ENCODE measurements at regions not wholly inside any gene's neighbourhood (a gene's known extent, or its start where the extent isn't known, plus 50 kb on each side); places are given as distances from the start of the nearest gene placed in this dataset.

GRCh38 chr12:130104571-130105106 lies 57.6 kb upstream of the FZD10 start:
- CTCF ChIA-PET, result no interaction called here
- no peak for DNase-seq

DNA sequence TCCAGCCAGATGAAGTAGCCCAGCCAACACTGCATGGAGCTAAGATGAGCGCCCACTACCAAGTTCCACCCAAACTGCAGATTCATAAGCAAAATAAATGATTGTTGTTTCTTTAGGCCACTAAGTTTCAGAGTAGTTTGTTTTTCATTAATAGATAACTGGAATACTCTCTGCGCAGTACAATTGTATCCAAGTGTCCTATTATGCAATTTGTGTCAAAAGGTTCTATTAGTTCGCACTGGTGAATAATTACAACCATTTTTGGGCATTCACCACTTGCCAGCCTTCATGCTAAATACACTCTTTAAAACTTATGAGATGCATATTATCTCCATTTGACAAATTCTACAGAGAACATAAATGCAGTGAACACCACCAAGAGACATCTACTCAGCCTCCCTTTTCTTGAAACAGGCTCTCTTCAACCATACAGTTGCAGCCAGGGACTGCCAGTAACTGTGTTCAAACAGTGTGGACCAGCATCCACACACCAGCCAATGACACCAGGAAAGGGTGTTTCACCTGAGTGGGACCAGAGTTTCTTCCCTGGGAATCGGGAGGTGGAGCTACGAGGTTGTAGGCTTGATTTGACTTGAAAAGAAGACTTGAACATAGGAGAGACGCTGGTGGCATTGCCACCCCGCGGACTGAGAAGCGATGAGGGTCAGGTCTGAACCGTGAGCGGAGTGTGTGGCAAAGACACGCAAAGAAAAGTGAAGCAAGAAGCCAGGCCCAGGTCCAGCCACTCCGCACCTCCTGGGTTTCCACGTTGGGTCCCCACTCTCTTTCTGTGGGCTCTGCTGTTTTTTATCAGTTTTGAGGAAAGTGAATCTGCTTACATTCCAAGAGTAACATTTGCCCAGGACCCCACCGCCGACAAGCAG lies 53.0 kb upstream of the FZD10 start:
- no peak overlapping the region for H3K4me3 Mint-ChIP-seq (ENCODE audit: low read depth, unreplicated experiment)
- TF ChIP-seq, protein P1, sequence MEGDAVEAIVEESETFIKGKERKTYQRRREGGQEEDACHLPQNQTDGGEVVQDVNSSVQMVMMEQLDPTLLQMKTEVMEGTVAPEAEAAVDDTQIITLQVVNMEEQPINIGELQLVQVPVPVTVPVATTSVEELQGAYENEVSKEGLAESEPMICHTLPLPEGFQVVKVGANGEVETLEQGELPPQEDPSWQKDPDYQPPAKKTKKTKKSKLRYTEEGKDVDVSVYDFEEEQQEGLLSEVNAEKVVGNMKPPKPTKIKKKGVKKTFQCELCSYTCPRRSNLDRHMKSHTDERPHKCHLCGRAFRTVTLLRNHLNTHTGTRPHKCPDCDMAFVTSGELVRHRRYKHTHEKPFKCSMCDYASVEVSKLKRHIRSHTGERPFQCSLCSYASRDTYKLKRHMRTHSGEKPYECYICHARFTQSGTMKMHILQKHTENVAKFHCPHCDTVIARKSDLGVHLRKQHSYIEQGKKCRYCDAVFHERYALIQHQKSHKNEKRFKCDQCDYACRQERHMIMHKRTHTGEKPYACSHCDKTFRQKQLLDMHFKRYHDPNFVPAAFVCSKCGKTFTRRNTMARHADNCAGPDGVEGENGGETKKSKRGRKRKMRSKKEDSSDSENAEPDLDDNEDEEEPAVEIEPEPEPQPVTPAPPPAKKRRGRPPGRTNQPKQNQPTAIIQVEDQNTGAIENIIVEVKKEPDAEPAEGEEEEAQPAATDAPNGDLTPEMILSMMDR (IDR thresholded peaks at IDR 0.05; ENCODE audit: unreplicated experiment), result no peak
- no peak overlapping the region for H3K27ac Mint-ChIP-seq (ENCODE audit: unreplicated experiment)
- H3K9me3 Mint-ChIP-seq (ENCODE audit: low read depth, unreplicated experiment), result peaks cover 20% of the 10 kb centered on the region
- CTCF ChIA-PET, result no interaction called here
- intact Hi-C loops (cut with micrococcal nuclease; ENCODE audit: unreplicated experiment), result no loop called here
- no TSS peak for BruUV-seq (replicated peaks)
- H3K27me3 Mint-ChIP-seq (ENCODE audit: unreplicated experiment), result no peaks in the 10 kb centered on the region
- DNase-seq, result no peak
- H3K36me3 Mint-ChIP-seq (ENCODE audit: insufficient read depth, unreplicated experiment), result no peaks in the 10 kb centered on the region
- H3K4me1 Mint-ChIP-seq (ENCODE audit: low read depth, unreplicated experiment), result no peaks in the 10 kb centered on the region

More at GRCh38 chr12:130104571-130105106, 57.6 kb upstream of the FZD10 start:
- no peak overlapping the region for H3K27ac Mint-ChIP-seq (ENCODE audit: unreplicated experiment)
- TF ChIP-seq, protein P1 (IDR thresholded peaks at IDR 0.05; ENCODE audit: unreplicated experiment), result no peak
- H3K9me3 Mint-ChIP-seq (ENCODE audit: low read depth, unreplicated experiment), result peaks cover 16% of the 10 kb centered on the region
- no peaks in the 10 kb centered on the region for H3K4me1 Mint-ChIP-seq (ENCODE audit: low read depth, unreplicated experiment)
- BruUV-seq (replicated peaks), result no TSS peak
- H3K36me3 Mint-ChIP-seq (ENCODE audit: insufficient read depth, unreplicated experiment), result no peaks in the 10 kb centered on the region
- H3K27me3 Mint-ChIP-seq (ENCODE audit: unreplicated experiment), result no peaks in the 10 kb centered on the region
- intact Hi-C loops (cut with micrococcal nuclease; ENCODE audit: unreplicated experiment), result no loop called here
- no peak overlapping the region for H3K4me3 Mint-ChIP-seq (ENCODE audit: low read depth, unreplicated experiment)

- Mint-ChIP-seq H3K36me3 (ENCODE audit: insufficient read depth, unreplicated experiment) (no peaks in the 10 kb centered on the region), H3K27ac (ENCODE audit: unreplicated experiment) (no peak overlapping the region), H3K4me3 (ENCODE audit: low read depth, unreplicated experiment) (no peak overlapping the region), H3K4me1 (ENCODE audit: low read depth, unreplicated experiment) (no peaks in the 10 kb centered on the region), H3K27me3 (ENCODE audit: unreplicated experiment) (no peaks in the 10 kb centered on the region), H3K9me3 (ENCODE audit: low read depth, unreplicated experiment) (peaks cover 18% of the 10 kb centered on the region)
- TF ChIP-seq, protein P1 (IDR thresholded peaks at IDR 0.05; ENCODE audit: unreplicated experiment), result no peak
- DNase-seq, result no peak
- CTCF ChIA-PET, result no interaction called here
- BruUV-seq (replicated peaks), result no TSS peak
- intact Hi-C loops (cut with micrococcal nuclease; ENCODE audit: unreplicated experiment), result no loop called here
Observed at GRCh38 chr12:130110914-130111313, 51.4 kb upstream of the FZD10 start.

DNA sequence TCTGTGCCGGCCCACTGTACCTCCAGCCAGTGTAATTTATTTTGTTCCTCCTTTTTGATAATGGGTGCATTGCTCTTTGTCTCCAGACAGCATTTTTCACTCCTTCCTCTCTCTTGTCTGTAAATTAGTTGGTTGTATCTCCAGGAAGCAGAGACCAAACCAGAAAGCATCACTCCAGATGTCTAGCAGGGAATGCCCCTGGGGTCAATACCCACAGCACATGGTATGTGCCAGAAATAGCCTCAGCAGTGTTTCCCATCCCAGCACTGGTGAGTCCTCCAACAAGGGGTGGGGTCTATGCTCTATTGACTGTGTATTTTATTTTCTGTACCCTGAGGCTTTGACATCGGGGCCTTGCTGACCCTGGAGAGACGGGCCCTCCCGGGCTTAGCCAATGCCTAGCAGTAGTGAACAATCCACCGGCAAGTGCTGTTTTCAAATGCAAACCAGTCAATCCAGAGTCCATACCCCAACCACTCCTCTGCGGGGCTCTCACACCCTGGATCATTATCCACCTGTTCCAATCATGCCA lies 50.2 kb upstream of the FZD10 start:
- TF ChIP-seq, protein P1 (IDR thresholded peaks at IDR 0.05; ENCODE audit: unreplicated experiment), result no peak
- no peak for DNase-seq
- intact Hi-C loops (cut with micrococcal nuclease; ENCODE audit: unreplicated experiment), result no loop called here
- no peak overlapping the region for H3K27ac Mint-ChIP-seq (ENCODE audit: unreplicated experiment)
- CTCF ChIA-PET, result no interaction called here
- H3K27me3 Mint-ChIP-seq (ENCODE audit: unreplicated experiment), result no peaks in the 10 kb centered on the region
- H3K9me3 Mint-ChIP-seq (ENCODE audit: low read depth, unreplicated experiment), result peaks cover 14% of the 10 kb centered on the region
- BruUV-seq (replicated peaks), result no TSS peak
- no peaks in the 10 kb centered on the region for H3K4me1 Mint-ChIP-seq (ENCODE audit: low read depth, unreplicated experiment)
- H3K4me3 Mint-ChIP-seq (ENCODE audit: low read depth, unreplicated experiment), result no peak overlapping the region
- H3K36me3 Mint-ChIP-seq (ENCODE audit: insufficient read depth, unreplicated experiment), result no peaks in the 10 kb centered on the region
